M059J (cell line): ENCODE measurements at regions not wholly inside any gene's neighbourhood (a gene's known extent, or its start where the extent isn't known, plus 50 kb on each side); places are given as distances from the start of the nearest gene placed in this dataset.

Experiments
- DNase-seq: peaks from one replicate; pipeline ENCODE4 v3.0.0-alpha.2; 2012; ENCODE audit warnings: low read depth

DNA sequence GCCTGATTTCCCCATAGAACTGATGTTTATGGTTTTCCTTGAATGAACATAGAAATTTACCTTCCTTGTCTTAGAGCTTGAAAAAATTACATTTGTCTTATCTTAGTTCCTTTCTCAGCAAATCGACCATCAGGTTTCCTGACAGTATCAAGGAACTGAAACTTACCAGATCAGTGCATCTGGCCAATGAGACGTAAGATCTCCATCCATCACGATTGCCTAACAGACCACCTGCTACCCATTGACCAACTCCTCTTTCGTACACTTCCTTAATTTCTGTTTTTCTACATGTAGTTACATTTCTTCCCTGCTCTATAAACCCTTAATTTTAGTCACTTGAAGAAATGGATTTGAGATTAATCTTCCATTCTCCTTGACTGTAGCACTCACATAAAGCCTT is 57.4 kb upstream of the TMPRSS15 start:
- DNase-seq = no peak

DNA sequence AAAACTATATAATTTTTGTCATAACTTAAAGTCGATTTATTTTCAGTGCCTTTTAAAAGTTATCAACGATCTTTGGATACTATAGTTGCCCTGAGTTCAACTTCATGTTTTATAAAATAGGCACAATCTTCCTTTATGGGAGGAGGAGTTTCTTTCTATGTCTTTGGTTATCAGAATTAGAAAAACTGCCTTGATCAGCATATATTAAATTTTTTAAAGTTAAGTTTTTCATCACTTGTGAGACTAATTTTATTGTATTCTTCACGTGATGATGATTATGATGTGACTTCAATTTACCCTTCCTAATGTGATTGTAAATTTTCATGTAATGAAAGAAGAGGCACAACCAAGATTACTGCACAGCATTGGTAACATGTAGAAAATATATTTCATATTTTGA is 58.2 kb upstream of the TMPRSS15 start:
- no peak for DNase-seq

DNA sequence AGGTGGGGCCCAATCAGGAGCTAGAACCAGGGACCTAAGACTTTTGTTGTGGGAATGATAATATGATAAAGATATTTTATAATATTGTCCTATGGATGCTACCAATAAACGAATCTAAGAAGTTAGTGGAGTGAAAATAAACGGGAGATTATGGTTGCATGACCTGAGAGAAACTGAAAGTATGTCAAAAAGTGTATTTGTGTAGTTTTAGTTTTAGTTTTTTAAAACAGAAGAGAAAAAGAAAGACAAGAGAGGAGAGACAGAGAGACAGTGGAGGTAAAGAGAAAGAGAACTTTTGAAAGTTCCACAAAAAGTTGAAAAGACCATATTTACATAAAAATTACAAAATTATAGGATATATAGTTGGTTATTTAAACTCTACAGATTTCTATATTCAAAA is 64.1 kb upstream of the TMPRSS15 start:
- no peak for DNase-seq

DNA sequence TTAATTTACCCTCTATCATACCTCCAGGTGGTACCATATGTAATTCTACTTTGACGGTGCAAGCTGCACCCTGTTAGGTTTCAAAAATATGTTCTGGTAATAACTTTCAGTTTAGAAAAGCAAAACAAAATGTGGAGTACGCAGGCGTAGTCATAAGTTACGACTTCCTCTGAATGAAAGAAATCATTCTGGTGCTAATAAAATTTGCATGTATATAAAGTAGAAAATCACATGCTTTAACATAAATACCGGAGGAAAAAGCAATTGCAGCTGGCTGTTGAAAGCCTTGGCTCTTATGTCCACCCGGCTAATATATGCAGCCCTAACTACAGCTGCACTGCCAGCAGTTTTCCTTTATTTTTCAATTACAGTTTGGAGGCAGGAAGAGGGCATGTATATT is 65.2 kb upstream of the TMPRSS15 start:
- DNase-seq = no peak

DNA sequence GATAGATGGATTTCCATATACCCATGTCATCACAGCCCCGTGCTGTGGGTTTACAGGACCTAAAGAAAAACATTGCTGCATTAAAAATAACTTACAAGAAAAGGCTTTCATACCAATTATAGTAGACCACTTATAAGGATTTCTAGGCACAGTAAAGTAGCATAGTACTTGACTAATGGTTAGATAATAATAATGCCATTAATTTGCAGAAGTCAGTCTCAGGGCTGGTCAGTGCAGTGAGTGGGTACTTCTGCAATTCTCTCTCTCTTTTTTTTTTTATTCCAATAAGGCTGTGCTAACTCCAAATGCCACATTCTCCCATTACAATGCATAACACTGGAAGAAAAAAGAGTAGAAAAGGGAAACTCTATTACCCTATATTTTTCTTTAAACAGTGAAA is 73.1 kb upstream of the TMPRSS15 start:
- no peak for DNase-seq

DNA sequence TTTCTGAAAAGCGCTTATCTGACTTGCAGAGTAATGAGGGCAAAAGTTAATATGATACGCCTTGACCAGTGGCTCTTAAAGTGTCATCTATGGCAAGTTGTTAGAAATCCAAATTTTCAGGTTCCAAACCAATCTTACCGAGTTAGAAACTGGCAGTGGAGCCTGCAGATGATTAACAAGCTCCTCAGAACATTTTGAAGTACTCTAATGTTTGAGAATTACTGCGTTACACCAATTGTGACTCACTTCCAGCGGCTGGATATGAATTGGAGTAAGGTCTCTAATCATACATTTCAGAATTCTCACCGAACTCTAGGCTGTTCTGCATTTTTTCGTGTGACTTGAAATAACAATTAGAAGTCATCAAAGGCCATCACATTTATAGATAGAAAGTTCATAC is 73.5 kb upstream of the TMPRSS15 start:
- no peak for DNase-seq

DNA sequence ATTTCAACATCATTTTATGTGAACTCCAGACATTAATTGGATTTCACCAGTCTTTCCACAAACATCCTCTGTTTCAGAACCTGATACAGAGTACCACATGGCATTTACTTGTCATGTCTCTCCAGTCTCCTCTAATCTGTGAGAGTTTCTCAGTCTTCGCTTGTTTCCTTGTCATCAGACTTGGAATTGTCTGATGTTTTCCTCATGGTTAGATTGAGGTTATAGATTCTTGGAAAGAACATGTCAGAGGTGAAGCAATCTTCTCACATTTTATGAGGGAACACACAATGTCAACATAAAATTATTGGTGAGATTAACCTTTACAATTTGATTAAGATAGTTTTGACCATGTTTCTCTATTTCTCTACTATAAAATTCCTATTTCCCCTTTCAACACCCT is 74.9 kb upstream of the TMPRSS15 start:
- no peak for DNase-seq

DNA sequence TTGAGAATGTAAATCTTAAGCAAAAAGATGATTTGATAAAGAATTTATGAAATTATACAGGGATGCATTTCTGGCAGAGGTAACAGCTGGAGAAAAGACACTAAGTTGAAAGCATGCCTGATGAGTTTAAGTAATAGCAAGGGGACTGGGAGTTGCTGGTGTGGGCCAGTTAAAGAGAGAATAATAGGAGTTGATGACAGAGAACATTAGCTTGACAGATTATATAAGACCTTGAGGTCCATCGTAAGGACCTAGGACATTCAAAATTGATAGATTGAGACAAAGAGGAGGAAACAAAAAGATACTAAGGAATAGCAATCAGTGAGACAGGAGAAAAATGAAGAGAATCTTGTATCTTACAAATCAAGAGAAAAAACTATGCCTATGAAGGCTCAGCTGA is 84.7 kb upstream of the TMPRSS15 start:
- no peak for DNase-seq

DNA sequence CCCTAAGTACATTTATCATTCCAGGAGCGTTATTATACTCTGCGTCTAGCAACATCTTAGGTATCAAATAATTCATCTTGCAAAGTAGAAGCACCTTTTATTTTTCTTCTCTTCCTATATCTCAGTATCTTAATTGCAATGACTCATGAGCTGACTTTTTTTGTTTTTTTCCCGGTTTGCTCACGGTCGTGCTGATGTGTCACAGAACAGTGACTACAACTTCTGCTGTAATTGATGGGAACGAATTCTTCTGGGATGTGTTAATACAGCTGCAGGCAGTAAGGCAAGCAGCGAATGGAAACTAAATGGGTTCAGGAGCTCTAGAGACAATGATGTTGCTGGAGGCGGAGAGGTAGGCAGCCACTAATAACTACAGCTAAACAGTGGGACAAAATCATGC is 89.8 kb upstream of the TMPRSS15 start:
- peak; percentile 48 for DNase-seq

DNA sequence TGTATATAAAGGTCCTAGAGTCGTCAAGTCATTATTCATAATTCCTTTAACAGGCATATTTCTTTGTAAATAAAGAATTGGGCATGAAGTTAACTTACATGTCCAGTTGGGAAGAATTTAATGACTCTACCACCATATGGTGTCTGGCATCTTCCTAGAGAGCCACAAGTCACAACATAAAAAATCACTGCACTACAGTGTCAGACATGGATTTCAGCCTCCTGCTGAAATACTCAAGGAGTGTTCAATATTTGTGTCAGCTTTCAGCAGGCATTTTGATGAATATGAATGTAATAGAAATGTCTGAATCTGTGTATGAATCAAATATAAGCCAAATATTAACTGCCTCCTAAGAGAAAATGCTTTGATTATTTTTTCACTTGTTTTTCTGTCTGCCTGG is 91.9 kb upstream of the TMPRSS15 start:
- DNase-seq = no peak

DNA sequence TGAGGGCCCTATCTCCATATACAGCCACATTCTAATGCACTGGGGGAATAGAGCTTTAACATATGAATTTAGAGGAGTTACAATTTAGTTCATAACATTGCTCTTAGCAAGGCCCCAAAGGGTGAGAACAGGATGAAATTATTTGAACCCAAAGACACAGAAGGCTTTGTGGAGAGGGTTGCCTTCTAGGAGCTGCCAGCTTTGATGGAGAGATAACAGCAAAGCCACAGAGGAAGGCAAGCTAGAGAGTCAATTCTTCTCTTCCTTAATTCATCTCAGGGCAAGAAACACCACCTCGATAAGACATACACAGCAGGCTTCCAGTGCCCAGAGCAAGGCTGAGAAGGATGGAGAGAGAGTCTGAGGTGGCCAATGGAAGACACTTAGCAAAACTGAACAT is 94.8 kb upstream of the TMPRSS15 start:
- no peak for DNase-seq

DNA sequence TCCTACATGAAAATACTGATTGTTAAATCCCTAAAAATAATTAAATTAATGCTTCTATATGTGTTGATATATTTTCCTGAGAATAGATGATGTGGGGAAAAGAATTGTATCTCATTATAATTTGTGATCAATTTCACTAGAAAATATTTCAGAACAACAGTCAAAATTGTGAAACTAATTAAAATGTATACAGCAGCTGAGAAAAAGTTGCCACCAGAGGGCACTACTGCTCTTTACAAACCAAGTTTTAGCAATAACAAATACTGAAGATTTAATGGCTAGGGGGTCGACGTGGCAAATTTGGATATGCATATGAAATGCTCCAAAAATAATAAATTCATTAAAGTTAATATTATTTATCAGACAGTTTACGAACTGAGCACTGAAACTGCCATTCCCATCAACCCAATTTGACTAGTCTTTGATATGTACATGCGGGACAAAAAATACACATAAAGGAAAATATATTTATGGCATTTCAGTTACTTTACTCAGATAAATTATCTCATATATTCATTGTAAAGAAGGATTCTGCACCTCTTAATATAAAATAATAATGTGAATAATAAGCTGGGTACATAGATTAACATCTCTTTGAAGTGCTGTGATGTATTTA is 96.3 kb upstream of the TMPRSS15 start:
- peak; percentile 15 for DNase-seq

DNA sequence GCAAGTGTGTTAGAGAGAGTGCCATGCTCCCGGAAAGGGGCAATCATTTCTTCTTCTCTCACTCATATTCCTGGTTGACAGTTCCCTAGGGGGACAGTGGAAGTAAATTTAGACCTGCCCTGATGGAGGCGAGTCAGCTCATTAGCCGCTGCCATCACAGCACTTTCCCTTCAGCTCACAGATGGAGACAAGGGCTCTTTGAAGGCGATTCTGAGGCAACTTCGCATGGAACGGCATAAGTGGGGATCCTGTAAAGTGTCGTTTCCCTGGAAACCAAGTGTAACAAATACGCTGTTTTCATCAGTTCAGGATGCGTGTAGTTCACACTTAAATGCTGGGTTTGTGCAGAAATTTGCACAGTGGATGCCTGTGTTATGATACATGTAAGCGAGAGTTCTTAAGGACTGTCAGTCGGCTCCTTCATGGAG is 114.5 kb upstream of the TMPRSS15 start:
- no peak for DNase-seq

DNA sequence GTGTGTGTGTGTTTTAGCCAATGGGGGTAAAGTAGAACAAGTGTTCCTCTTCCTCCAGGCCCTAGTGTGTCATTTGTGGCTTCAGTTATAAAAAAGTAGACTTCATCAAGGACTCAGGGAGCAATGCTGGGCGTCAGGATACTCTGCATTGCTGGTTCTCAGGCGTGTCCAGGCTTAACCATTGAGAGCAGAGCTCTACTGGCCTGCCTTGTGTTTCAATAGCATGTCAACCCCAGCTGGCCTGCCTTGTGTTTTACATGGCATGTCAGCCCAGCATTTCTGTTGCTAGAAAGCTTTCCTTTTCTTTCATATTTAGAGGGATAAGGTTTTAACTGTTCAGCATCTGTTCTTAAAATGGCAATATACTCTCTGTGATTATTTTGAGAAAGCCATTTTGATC is 117.6 kb upstream of the TMPRSS15 start:
- no peak for DNase-seq

DNA sequence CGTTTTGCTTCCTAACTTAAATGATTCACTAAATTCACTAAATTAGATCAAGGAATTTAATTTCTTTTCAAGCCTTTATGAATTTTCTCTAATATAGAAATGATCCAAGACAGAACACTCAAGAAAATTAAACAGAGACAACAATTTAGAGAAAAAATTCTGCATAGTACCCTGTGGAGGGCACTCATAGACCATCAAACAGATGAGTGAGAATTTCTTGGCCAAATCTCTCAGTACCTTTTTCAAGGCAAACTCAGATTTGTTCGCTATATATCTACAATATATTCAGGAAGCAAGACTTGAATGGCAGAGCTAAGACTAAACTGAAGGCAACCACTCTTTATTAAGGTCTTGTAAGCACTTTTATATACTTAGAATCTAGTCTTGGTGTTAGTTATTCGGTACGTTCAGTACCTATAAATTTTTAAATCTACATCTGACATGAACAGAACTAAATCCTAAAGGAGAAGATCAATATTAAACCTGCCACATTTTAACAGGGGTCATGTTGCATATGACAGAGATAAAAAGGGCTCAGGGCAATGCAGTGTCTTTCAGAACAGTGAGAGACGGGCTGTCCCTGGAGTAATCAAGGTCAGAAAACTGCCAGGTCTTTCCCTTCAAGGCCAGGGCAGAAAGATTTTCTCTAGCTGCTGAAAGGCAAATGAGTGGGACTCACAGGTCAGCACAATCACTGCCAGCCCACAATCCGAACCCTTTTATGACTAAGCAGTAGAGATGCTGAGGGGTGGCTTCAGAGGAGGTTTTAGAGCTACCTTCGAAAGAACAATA is 118.8 kb upstream of the TMPRSS15 start:
- no peak for DNase-seq

DNA sequence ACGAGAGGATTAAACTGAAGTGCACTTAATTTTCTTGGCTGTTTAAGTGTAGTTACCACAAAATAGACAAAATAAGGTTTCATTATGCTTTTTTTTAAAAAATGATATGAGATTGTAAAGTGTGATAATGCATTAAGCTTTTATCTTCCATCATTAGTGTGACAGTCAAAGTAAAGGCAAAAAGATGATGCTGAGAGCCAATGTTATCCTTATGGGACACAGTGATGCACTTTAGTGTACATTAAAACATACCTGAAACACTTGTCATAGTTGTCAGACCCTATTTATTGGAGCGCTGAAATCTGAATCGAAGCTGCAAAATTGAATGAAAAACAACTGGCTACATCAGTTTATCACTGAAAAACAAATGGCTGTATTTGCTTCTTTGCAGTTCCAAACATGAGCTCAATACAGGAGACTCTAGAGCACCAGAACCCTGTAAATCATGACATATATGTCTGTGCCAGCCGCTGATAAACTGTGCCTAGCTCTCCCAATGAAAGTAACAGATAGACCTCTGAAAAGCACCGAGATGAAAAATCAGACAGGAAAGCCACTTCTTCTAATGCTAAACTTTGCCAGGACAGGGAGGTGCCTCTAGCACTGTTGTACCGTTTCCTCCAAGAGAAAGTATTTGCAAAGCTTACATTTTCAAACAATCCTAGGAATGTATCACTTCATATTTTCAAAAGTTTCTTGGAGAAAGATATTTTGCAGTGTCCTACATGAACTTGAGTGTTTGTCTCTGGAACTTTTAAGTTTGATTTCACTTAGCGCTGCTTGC is 120.7 kb upstream of the TMPRSS15 start:
- no peak for DNase-seq

DNA sequence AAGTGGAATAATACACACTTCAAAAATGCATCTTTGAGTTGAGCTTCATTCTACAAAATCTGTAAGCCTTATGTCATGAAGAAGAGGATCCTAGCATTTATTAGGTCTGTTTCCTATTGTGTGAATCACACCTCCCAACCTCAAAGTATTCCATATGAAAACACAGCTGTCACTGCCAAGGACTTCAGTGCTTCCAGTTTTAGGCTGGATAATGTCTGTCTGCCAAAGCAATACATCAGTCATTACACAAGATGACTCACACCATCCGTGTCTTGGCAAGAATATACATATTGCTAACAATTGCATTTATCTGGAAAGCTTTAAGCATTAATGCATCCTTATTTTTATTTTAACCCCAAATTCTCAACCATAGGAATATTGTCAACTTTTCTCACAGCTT is 125.7 kb upstream of the TMPRSS15 start:
- peak; percentile 13 for DNase-seq

DNA sequence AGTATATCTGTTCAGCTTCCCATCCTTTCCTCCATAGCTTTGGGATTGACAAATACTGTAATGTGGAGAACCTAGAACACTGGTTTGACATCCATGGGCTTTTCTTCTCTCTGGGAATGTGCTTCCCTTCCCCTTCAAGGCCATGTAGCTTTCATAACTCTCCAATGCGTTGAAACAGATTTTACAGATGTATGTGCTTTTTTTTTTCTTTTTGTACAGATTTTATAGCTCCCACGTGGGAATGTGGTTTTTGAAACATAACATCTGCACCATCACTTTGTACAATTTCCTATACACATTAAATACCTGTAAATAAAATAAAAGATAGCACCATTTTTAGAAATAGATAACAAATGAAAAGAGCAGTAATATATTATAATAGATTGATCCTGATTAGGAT is 138.5 kb upstream of the TMPRSS15 start:
- no peak for DNase-seq

DNA sequence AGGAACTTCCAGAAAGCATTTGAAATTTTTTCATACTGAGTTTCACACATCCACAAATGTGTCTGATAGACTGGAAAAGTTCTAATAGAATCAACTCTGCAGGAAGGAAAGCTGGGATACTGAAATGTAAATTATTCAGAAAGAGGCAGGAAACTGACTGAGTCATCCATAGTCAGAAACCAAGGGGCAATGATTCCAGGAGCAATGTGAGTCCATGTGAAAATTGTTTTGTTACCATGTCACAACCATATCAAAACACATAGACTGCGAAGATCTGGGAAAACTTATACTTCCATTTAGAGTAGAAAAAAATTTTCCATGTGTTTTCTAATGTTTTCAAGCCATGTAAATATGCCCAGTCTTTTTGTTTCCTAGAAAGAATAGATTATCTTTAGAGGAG is 142.3 kb upstream of the TMPRSS15 start:
- DNase-seq = peak; percentile 5

DNA sequence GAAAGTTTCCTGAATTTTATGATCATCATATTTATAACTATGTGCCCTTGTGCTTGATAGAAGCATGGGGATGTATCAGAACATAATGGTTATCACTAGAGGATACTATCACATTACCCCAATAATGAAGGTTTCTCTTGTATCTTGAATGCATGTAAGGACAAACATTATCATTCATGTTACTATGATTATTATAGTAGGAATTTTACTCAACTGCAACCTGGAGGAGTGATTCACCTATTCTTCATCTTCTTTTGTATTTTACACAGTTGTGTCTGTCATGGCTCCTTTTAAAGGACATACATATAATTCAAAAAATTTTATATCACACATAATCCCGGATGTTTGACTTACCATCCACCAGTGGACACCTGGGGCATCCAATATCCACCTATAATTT is 143.8 kb upstream of the TMPRSS15 start:
- DNase-seq = no peak

DNA sequence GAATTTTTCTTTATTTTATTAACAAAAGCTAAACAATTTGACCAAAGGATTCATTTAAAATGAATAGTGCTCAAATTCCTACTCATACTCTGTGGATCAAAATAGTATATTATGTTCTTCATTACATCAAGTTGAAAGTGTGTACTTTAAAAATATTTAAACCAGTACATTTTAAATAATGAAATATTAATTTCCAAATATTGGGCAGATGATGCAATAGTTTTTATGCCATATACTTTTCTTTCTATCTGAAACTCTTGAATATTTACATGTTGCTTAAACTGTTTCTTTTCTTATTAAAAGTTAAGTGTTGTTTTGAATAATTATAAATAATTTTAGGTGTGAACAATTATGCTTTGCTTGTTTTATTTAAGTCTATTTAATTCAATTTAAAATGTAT is 144.7 kb upstream of the TMPRSS15 start:
- no peak for DNase-seq

DNA sequence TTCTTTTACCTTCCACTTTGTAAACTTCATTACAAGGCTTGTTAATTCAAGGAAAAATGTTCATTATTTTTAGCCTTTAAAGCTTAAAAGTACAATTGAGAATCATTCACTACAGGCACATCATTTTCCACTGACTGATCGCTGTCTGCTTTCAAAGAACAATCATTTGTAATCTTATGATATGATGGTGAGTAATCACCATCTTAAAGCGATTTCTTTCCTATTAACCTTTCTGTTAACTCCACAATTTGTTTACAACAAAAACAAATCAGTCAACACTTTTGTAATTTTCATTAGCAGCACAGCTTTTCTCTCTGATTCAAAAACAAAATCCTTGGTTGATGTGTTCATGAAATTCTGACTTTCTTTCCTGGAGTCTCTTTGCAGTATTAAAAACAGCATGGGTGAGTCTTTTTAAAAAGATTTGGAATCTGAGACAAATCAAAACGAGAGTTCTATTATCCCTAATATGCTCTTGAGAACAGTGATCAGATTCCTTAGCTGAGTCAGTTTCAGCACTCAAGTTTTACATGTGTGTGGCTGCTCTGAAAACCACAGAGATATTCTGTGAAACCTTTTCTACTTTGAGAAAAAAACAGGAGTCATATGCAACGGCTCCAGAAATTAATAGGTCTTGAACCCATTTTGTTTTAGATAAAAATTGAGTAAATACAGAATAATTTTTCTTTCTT is 145.8 kb upstream of the TMPRSS15 start:
- peak; percentile 1 for DNase-seq
